ENCODE measurements at regions not wholly inside any gene's neighbourhood (a gene's known extent, or its start where the extent isn't known, plus 50 kb on each side); places are given as distances from the start of the nearest gene placed in this dataset.

DNA sequence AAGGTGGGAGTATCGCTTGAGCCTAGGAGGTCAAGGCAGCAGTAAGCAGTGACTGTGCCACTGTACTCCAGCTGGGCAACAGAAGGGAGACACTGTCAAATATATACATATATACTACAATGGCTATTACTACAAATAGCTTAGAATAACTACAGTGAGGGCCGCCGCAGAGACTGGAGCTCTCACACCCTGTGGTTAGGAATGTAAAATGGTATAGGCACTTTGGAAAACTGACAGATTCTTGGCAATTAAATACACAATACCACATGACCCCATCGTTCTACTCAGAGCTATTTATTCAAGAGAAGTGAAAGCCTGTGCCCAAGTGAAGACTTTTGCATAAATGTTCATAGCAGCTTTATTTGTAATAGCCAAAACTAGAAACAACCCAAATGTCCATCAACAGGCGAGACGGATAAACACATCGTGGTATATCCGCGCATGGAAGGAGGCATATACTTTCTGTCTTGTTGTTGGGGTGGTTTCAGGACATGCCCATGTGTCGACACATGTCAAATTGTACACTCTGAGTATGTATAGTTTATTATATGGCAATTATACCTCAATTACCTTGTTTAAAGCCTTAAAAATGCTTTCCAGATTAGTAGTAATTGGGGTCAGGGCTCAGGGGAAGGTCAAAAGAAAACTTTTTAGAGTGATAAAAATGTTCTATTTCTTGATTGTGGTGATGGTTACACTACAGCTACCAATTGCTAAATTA lies 123.4 kb downstream of the RIPK4 start:
- no peak for TF ChIP-seq EZH2phosphoT487 (IDR thresholded peaks at IDR 0.05; ENCODE audit: low read depth)
- TF ChIP-seq CTCF (IDR thresholded peaks at IDR 0.05; ENCODE audit: low read depth, low read length): no peak
